Caco-2 (cell line): ENCODE measurements at regions not wholly inside any gene's neighbourhood (a gene's known extent, or its start where the extent isn't known, plus 50 kb on each side); places are given as distances from the start of the nearest gene placed in this dataset.

Source experiments
- BruUV-seq: library from RNA; stranded (reverse); fragments of 400-500 nt; replicated peaks from 2 replicates; lab custom pipeline; 2021; lab: Mats Ljungman, UMichigan
- CTCF ChIA-PET: fragments of 300-600 bp; sonication (Branson Sonifier 250); formaldehyde crosslinking; loops from one replicate; lab custom pipeline; 2022; ENCODE audit warnings: antibody characterized with exemption; lab: Charles Lee
- POLR2A ChIA-PET: fragments of 300-600 bp; sonication (Branson Sonifier 250); formaldehyde crosslinking; loops from one replicate; lab custom pipeline; 2022; ENCODE audit warnings: antibody characterized with exemption; lab: Charles Lee
- DNase-seq, 2 experiments: peaks; one replicate each; pipeline versions ENCODE4 v3.0.0 to v3.0.0-alpha.2; 2020 to 2022
- H3K27me3 ChIP-seq: replicated peaks from 2 replicates; pipeline ENCODE4 v1.6.0; 2011; ENCODE audit warnings: low read length; ENCODE audit not compliant: control insufficient read depth, insufficient read depth
- H3K36me3 ChIP-seq: 2 replicates; pipeline ENCODE4 v1.5.1; 2011; ENCODE audit warnings: low read length; ENCODE audit not compliant: control insufficient read depth, insufficient read depth
- H3K4me1 ChIP-seq: fragments of 250-450 bp; sonication (Bioruptor Pico); 2 replicates; pipeline ENCODE4 v1.5.1; 2020; ENCODE audit warnings: mild to moderate bottlenecking
- H3K4me3 ChIP-seq: 2 replicates; pipeline ENCODE4 v1.5.1; 2011; ENCODE audit warnings: low read depth, mild to moderate bottlenecking, control low read depth, low read length
- H3K9me3 ChIP-seq: fragments of 250-450 bp; sonication (Bioruptor Pico); 2 replicates; pipeline ENCODE4 v1.5.1; 2020; ENCODE audit warnings: mild to moderate bottlenecking, moderate library complexity
- H3K27ac Mint-ChIP-seq: one replicate; pipeline ENCODE4 v1.8.0; 2022; ENCODE audit warnings: mixed read lengths; ENCODE audit not compliant: unreplicated experiment
- H3K27me3 Mint-ChIP-seq: one replicate; pipeline ENCODE4 v1.8.0; 2022; ENCODE audit warnings: mixed read lengths; ENCODE audit not compliant: insufficient read depth, unreplicated experiment
- H3K36me3 Mint-ChIP-seq: one replicate; pipeline ENCODE4 v1.8.0; 2022; ENCODE audit warnings: mild to moderate bottlenecking, mixed read lengths; ENCODE audit not compliant: insufficient read depth, unreplicated experiment
- H3K4me1 Mint-ChIP-seq: one replicate; pipeline ENCODE4 v1.8.0; 2022; ENCODE audit warnings: low read depth, mixed read lengths; ENCODE audit not compliant: unreplicated experiment
- H3K4me3 Mint-ChIP-seq: one replicate; pipeline ENCODE4 v1.8.0; 2022; ENCODE audit warnings: mild to moderate bottlenecking, moderate library complexity, mixed read lengths; ENCODE audit not compliant: unreplicated experiment
- H3K9me3 Mint-ChIP-seq: one replicate; pipeline ENCODE4 v1.8.0; 2022; ENCODE audit warnings: mixed read lengths; ENCODE audit not compliant: unreplicated experiment
- intact Hi-C: fragments of 100-400 bp; cut with micrococcal nuclease; formaldehyde crosslinking; loops from one replicate; pipeline ENCODE4 v1.10.0; 2022; ENCODE audit not compliant: unreplicated experiment
- TF ChIP-seq, protein P1 (sequence below), 2 experiments: fragments of 200-600 bp in 1 of 2; IDR thresholded peaks; 1 replicate in 1 of 2; 2 replicates in 1 of 2; pipeline versions ENCODE4 v1.5.1 to v1.8.0; 2011 to 2022; ENCODE audit warnings: antibody characterized with exemption in 1 of 2, control low read depth in 1 of 2, inconsistent platforms in 1 of 2, low read depth in 1 of 2, low read length in 1 of 2, mild to moderate bottlenecking in 1 of 2, moderate library complexity in 1 of 2; ENCODE audit not compliant: insufficient read depth in 1 of 2, severe bottlenecking in 1 of 2, unreplicated experiment in 1 of 2

DNA sequence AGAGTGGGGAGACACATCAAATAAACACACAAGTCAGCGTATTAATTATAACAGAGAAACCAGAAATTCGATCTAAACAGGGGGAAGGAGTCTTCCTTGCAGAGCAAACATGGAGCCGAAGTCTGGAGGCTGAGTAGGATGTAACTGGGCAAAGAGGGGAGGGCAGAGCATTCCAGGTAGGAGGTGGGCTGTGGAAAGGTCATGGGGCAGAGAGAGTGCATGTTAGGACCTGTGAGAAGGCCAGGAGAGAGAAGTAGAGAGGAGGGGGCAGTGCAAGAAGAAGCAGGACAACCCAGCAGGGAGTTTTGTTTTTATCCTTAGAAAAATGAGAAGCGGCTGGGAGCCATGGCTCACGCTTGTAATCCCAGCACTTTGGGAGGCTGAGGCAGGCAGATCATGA, 130.8 kb upstream of the GPR26 start:
- Mint-ChIP-seq H3K9me3 (no peaks in the 10 kb centered on the region), H3K4me3 (no peak overlapping the region), H3K27me3 (peaks cover 14% of the 10 kb centered on the region), H3K36me3 (no peaks in the 10 kb centered on the region), H3K27ac (no peak overlapping the region), H3K4me1 (no peaks in the 10 kb centered on the region)
- no peaks in the 10 kb centered on the region for H3K36me3 ChIP-seq
- ChIA-PET POLR2A (no interaction called here), CTCF (no interaction called here)
- H3K4me1 ChIP-seq: no peaks in the 10 kb centered on the region
- H3K27me3 ChIP-seq: no peaks in the 10 kb centered on the region
- TF ChIP-seq, protein P1, sequence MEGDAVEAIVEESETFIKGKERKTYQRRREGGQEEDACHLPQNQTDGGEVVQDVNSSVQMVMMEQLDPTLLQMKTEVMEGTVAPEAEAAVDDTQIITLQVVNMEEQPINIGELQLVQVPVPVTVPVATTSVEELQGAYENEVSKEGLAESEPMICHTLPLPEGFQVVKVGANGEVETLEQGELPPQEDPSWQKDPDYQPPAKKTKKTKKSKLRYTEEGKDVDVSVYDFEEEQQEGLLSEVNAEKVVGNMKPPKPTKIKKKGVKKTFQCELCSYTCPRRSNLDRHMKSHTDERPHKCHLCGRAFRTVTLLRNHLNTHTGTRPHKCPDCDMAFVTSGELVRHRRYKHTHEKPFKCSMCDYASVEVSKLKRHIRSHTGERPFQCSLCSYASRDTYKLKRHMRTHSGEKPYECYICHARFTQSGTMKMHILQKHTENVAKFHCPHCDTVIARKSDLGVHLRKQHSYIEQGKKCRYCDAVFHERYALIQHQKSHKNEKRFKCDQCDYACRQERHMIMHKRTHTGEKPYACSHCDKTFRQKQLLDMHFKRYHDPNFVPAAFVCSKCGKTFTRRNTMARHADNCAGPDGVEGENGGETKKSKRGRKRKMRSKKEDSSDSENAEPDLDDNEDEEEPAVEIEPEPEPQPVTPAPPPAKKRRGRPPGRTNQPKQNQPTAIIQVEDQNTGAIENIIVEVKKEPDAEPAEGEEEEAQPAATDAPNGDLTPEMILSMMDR (IDR thresholded peaks at IDR 0.05; ENCODE audit: insufficient read depth in 1 of 2, low read depth in 1 of 2, low read length in 1 of 2, severe bottlenecking in 1 of 2, unreplicated experiment in 1 of 2): no peak
- intact Hi-C loops: no loop called here
- no peak overlapping the region for H3K4me3 ChIP-seq
- BruUV-seq: no TSS peak
- no peaks in the 10 kb centered on the region for H3K9me3 ChIP-seq
- no peak for DNase-seq

DNA sequence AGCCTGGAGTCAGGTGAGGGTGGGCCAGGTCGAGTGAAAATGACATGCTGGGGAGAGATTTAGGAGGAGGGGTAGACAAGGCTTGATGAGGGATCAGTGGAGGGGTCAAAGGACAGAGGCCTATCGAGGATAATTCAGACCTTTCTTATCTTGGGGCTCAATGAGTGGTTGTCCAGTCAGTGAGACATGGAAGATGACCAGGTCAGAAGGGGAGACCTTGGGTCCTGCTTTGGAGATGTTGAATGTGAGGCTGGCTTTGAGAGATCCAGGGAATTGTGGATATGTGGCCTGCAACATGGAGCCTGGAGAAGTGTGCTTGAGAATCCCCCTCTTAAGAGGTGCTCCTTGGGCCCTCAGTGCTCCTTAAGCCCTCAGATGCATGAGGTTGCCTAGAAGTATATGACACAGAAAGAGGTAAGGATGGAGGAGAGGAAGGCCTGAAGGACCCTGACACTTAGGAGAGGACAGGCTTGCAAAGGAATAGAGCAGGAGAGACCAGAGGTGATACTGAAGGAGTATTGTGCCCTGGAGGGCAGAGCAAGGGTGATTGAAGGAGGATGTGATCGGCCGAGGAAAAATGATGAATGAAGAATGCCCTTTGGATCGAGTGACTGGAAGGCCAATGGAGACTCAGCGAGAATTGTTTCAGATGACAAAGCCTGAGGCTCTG, 129.8 kb upstream of the GPR26 start:
- ChIA-PET CTCF (no interaction called here), POLR2A (no interaction called here)
- Mint-ChIP-seq H3K27ac (no peak overlapping the region), H3K4me1 (no peaks in the 10 kb centered on the region), H3K9me3 (no peaks in the 10 kb centered on the region), H3K4me3 (no peak overlapping the region), H3K27me3 (peaks cover 14% of the 10 kb centered on the region), H3K36me3 (no peaks in the 10 kb centered on the region)
- Histone ChIP-seq H3K27me3 (no peaks in the 10 kb centered on the region), H3K36me3 (no peaks in the 10 kb centered on the region), H3K9me3 (no peaks in the 10 kb centered on the region), H3K4me3 (no peak overlapping the region), H3K4me1 (no peaks in the 10 kb centered on the region)
- BruUV-seq: no TSS peak
- intact Hi-C loops: no loop called here
- DNase-seq: no peak
- TF ChIP-seq, protein P1 (IDR thresholded peaks at IDR 0.05; ENCODE audit: insufficient read depth in 1 of 2, low read depth in 1 of 2, low read length in 1 of 2, severe bottlenecking in 1 of 2, unreplicated experiment in 1 of 2): no peak

DNA sequence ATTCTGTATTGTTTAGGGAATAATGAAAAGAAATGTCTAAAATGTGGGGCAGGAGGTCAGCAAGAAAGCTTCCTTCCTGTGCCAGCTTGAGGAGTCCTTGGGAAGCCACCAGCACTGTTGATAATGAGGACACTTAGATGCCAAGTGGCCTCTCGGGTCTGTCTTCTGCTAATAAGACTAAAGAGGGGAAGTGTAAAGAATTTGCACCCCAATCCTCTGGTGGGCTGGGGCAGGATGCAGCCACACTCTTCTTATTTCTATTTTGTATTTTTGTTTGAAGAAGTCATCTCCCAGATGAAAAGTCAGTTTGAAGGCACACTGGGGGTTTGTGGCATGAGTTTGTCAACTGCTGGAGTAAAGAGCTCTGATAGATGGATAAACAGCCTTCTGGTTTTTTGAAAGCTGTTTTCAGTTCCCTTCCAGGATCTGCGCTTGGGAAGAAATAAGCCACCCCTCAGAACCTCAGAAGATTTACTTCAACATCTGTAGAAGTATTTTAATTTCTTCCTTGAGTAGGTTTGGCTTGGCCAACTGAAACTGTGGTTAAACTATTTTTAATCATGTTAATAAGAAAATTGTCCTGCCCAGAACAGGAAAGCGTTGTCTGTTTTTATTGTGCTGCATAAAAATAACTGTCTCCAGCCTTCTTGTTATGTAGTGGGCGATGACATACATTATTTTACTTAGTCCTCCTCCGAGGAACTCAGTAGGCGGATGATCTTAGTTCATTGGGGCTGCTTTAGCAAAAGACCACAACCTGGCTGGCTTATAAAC, 128.8 kb upstream of the GPR26 start:
- TF ChIP-seq, protein P1 (IDR thresholded peaks at IDR 0.05; ENCODE audit: insufficient read depth in 1 of 2, low read depth in 1 of 2, low read length in 1 of 2, severe bottlenecking in 1 of 2, unreplicated experiment in 1 of 2): no peak
- DNase-seq: no peak
- Histone ChIP-seq H3K4me3 (no peak overlapping the region), H3K27me3 (no peaks in the 10 kb centered on the region), H3K9me3 (no peaks in the 10 kb centered on the region), H3K4me1 (no peaks in the 10 kb centered on the region), H3K36me3 (no peaks in the 10 kb centered on the region)
- H3K9me3 Mint-ChIP-seq: no peaks in the 10 kb centered on the region
- no peaks in the 10 kb centered on the region for H3K36me3 Mint-ChIP-seq
- no peak overlapping the region for H3K4me3 Mint-ChIP-seq
- intact Hi-C loops: no loop called here
- ChIA-PET POLR2A (no interaction called here), CTCF (no interaction called here)
- H3K27ac Mint-ChIP-seq: no peak overlapping the region
- peaks cover 14% of the 10 kb centered on the region for H3K27me3 Mint-ChIP-seq
- no peaks in the 10 kb centered on the region for H3K4me1 Mint-ChIP-seq
- no TSS peak for BruUV-seq
